Mucosa of rectum (tissue), 2 donors: ENCODE measurements at regions not wholly inside any gene's neighbourhood (a gene's known extent, or its start where the extent isn't known, plus 50 kb on each side); places are given as distances from the start of the nearest gene placed in this dataset.

Experiments
- H3K27ac ChIP-seq, 2 donors: one replicate each; pipeline ENCODE4 v1.7.0; 2013; ENCODE audit warnings: inconsistent platforms in 2 of 2, low read depth in 2 of 2, low read length in 2 of 2
- H3K27me3 ChIP-seq, 2 donors: one replicate each; pipeline ENCODE4 v1.7.0; 2013; ENCODE audit warnings: low read length in 2 of 2; ENCODE audit not compliant: control insufficient read depth in 2 of 2, insufficient read depth in 2 of 2
- H3K36me3 ChIP-seq, 2 donors: one replicate each; pipeline ENCODE4 v1.7.0; 2013; ENCODE audit warnings: low read length in 2 of 2; ENCODE audit not compliant: control insufficient read depth in 2 of 2, insufficient read depth in 2 of 2
- H3K4me1 ChIP-seq, 2 donors: one replicate each; pipeline ENCODE4 v1.7.0; 2013; ENCODE audit warnings: low read length in 2 of 2, mild to moderate bottlenecking in 1 of 2; ENCODE audit not compliant: control insufficient read depth in 2 of 2, insufficient read depth in 2 of 2
- H3K4me3 ChIP-seq, 2 donors: one replicate each; pipeline ENCODE4 v1.7.0; 2013; ENCODE audit warnings: low read length in 2 of 2
- H3K9ac ChIP-seq, 2 donors: one replicate each; pipeline ENCODE4 v1.7.0; 2013; ENCODE audit warnings: low read length in 2 of 2, low read depth in 1 of 2, mild to moderate bottlenecking in 1 of 2
- H3K9me3 ChIP-seq, 2 donors: one replicate each; pipeline ENCODE4 v1.7.0; 2013; ENCODE audit warnings: low read length in 2 of 2; ENCODE audit not compliant: control insufficient read depth in 2 of 2
- donor health status: healthy.
- donor health status: Normal muscosa, but diverticular disease.

DNA sequence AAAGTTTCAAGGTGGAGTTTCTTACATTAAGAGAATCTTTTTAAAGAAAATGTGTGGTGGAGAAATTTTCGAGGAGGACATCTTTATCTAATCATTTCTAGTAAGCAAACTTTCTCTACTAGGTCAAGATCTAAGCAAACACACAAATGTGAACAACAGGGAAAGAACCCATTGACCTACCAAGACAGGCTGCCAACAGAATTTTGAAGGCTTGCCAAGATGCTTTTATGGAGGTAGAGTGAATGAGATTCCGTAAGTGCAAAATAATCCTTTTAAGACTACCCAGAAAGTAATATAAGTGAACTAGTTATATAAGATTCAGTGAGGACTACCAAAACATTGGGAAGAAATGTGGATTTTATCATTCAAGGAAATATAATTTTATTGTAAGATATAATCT lies 357.1 kb upstream of the PDE3A start:
- Histone ChIP-seq H3K27ac (no peak overlapping the region), H3K9ac (no peak overlapping the region), H3K9me3 (no peaks in the 10 kb centered on the region), H3K36me3 (no peaks in the 10 kb centered on the region), H3K27me3 (no peaks in the 10 kb centered on the region), H3K4me3 (no peak overlapping the region), H3K4me1 (no peaks in the 10 kb centered on the region)

DNA sequence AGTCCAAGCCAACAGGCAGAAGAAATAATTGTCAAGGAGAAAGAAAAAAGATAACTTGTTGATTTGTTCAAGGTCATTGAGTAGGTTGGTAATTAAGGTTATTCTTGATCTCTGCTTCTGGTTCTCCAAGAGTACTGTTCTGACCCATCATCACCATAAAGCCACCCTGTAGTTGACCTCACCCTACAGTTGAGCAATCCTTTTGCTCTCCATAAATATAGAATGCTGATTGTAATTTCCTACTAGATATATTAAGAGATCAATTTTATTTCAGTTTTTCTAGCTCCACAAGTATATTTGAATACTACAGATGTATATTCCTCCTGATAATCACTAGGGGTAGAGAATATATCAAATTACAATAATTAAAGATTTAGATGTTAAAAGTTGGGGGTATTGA lies 350.5 kb upstream of the PDE3A start:
- Histone ChIP-seq H3K9me3 (no peaks in the 10 kb centered on the region), H3K27me3 (no peaks in the 10 kb centered on the region), H3K27ac (no peak overlapping the region), H3K4me1 (peaks cover 0 to 3% of the 10 kb centered on the region in 2 donors), H3K9ac (no peak overlapping the region), H3K4me3 (no peak overlapping the region), H3K36me3 (no peaks in the 10 kb centered on the region)

- H3K27me3 ChIP-seq = no peaks in the 10 kb centered on the region
- peaks cover 0 to 3% of the 10 kb centered on the region in 2 donors for H3K4me1 ChIP-seq
- no peak overlapping the region for H3K27ac ChIP-seq
- no peak overlapping the region for H3K4me3 ChIP-seq
- no peak overlapping the region for H3K9ac ChIP-seq
- no peaks in the 10 kb centered on the region for H3K9me3 ChIP-seq
- H3K36me3 ChIP-seq = no peaks in the 10 kb centered on the region
Measured at GRCh38 chr12:20018406-20018805, 349.9 kb upstream of the PDE3A start.

GRCh38 chr12:20024194-20024593 lies 344.1 kb upstream of the PDE3A start:
- no peak overlapping the region for H3K27ac ChIP-seq
- no peaks in the 10 kb centered on the region for H3K36me3 ChIP-seq
- H3K9ac ChIP-seq = no peak overlapping the region

DNA sequence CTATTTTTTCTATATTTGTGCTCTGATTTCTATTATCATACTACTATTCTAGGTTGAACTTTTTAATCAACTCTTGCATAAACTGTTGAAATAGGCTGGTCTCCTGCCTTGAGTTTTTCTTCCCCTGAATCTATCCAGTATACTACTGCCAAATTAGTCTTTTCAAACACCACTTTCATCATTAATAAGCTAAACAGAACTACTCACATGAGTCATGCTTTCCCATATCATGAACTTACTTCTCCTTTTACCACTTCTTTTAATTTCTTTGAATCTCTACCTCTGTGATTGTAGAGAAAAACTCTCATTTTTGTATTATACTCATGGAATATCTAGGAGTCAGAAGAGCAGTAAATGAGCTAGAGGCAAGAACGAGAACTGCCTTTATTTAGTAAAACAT lies 340.3 kb upstream of the PDE3A start:
- Histone ChIP-seq H3K27me3 (no peaks in the 10 kb centered on the region), H3K4me3 (no peak overlapping the region)

More at GRCh38 chr12:20024194-20024593, 344.1 kb upstream of the PDE3A start:
- H3K27me3 ChIP-seq = no peaks in the 10 kb centered on the region
- H3K4me1 ChIP-seq = no peaks in the 10 kb centered on the region
- H3K9me3 ChIP-seq = no peaks in the 10 kb centered on the region
- H3K4me3 ChIP-seq = no peak overlapping the region

DNA sequence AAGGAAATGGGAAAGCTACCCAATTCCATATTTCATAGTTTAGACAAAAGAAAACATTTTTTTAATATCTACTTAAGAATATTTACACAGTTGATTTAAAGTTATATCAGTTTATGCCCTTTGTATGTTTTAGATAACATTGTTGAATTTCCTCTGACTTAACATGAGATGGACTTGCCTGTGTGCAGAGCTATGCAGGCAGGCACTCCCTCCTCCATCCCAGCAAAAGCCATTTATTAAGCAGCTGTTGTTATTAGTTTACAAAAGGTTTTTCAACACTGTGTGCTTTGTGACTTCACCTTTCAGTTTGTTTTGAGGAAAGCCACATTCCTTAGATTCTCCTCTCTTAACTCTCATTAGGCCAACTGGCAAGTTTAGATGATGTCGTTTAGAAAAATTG lies 337.5 kb upstream of the PDE3A start:
- Histone ChIP-seq H3K27me3 (no peaks in the 10 kb centered on the region), H3K4me1 (no peaks in the 10 kb centered on the region), H3K9me3 (no peaks in the 10 kb centered on the region), H3K27ac (no peak overlapping the region), H3K9ac (no peak overlapping the region), H3K4me3 (no peak overlapping the region), H3K36me3 (no peaks in the 10 kb centered on the region)

More for the DNA sequence above, 340.3 kb upstream of the PDE3A start:
- Histone ChIP-seq H3K36me3 (no peaks in the 10 kb centered on the region), H3K27ac (no peak overlapping the region), H3K9me3 (no peaks in the 10 kb centered on the region), H3K9ac (no peak overlapping the region), H3K4me1 (no peaks in the 10 kb centered on the region)

GRCh38 chr12:20039562-20039961 lies 328.8 kb upstream of the PDE3A start:
- Histone ChIP-seq H3K36me3 (no peaks in the 10 kb centered on the region), H3K4me3 (no peak overlapping the region), H3K27ac (no peak overlapping the region), H3K27me3 (no peaks in the 10 kb centered on the region), H3K9ac (no peak overlapping the region), H3K4me1 (no peaks in the 10 kb centered on the region), H3K9me3 (no peaks in the 10 kb centered on the region)

GRCh38 chr12:20040184-20040583 lies 328.2 kb upstream of the PDE3A start:
- Histone ChIP-seq H3K27me3 (no peaks in the 10 kb centered on the region), H3K9ac (no peak overlapping the region), H3K9me3 (no peaks in the 10 kb centered on the region), H3K4me3 (no peak overlapping the region), H3K4me1 (no peaks in the 10 kb centered on the region), H3K27ac (no peak overlapping the region), H3K36me3 (no peaks in the 10 kb centered on the region)

- H3K27ac ChIP-seq = no peak overlapping the region
Measured at GRCh38 chr12:20040831-20041230, 327.5 kb upstream of the PDE3A start.

GRCh38 chr12:20044351-20044750 lies 324.0 kb upstream of the PDE3A start:
- Histone ChIP-seq H3K4me3 (no peak overlapping the region), H3K36me3 (no peaks in the 10 kb centered on the region), H3K27me3 (no peaks in the 10 kb centered on the region), H3K9ac (no peak overlapping the region), H3K4me1 (no peaks in the 10 kb centered on the region), H3K9me3 (no peaks in the 10 kb centered on the region), H3K27ac (no peak overlapping the region)

More at GRCh38 chr12:20040831-20041230, 327.5 kb upstream of the PDE3A start:
- Histone ChIP-seq H3K36me3 (no peaks in the 10 kb centered on the region), H3K27me3 (no peaks in the 10 kb centered on the region), H3K9ac (no peak overlapping the region), H3K9me3 (no peaks in the 10 kb centered on the region), H3K4me3 (no peak overlapping the region), H3K4me1 (no peaks in the 10 kb centered on the region)

GRCh38 chr12:20044846-20045245 lies 323.5 kb upstream of the PDE3A start:
- no peak overlapping the region for H3K27ac ChIP-seq
- H3K36me3 ChIP-seq = no peaks in the 10 kb centered on the region
- H3K9ac ChIP-seq = no peak overlapping the region

More at GRCh38 chr12:20044846-20045245, 323.5 kb upstream of the PDE3A start:
- H3K27me3 ChIP-seq = no peaks in the 10 kb centered on the region
- no peaks in the 10 kb centered on the region for H3K9me3 ChIP-seq
- no peaks in the 10 kb centered on the region for H3K4me1 ChIP-seq
- H3K4me3 ChIP-seq = no peak overlapping the region
